ENCODE measurements at regions not wholly inside any gene's neighbourhood (a gene's known extent, or its start where the extent isn't known, plus 50 kb on each side); places are given as distances from the start of the nearest gene placed in this dataset.

GRCh38 chr4:155496294-155496626, 119.5 kb upstream of the MAP9 start:
- TF ChIP-seq POLR2A (IDR thresholded peaks at IDR 0.05) (no peak), CTCF (IDR thresholded peaks at IDR 0.05) (no peak)
